SU-DHL-6 (cell line): ENCODE measurements at regions not wholly inside any gene's neighbourhood (a gene's known extent, or its start where the extent isn't known, plus 50 kb on each side); places are given as distances from the start of the nearest gene placed in this dataset.
"Not testable (repeated sequence)": the region's sequence is repeated elsewhere in the genome, so short reads cannot be mapped to it uniquely, and the experiment has no call there.

Experiments
- CTCF ChIP-seq: fragments of 200-600 bp; sonication (generic); IDR thresholded peaks from one replicate; pipeline ENCODE4 v1.5.1; 2017; ENCODE audit warnings: antibody characterized with exemption, mild to moderate bottlenecking, low read length, moderate library complexity; ENCODE audit not compliant: insufficient read depth, poor library complexity, severe bottlenecking
- EZH2phosphoT487 ChIP-seq: fragments of 200-600 bp; sonication (generic), shearing (Covaris generic); conservative IDR thresholded peaks from 2 replicates; pipeline ENCODE4 v1.6.1; 2018; ENCODE audit warnings: mild to moderate bottlenecking, antibody characterized with exemption, low read length, moderate library complexity, mixed read lengths

DNA sequence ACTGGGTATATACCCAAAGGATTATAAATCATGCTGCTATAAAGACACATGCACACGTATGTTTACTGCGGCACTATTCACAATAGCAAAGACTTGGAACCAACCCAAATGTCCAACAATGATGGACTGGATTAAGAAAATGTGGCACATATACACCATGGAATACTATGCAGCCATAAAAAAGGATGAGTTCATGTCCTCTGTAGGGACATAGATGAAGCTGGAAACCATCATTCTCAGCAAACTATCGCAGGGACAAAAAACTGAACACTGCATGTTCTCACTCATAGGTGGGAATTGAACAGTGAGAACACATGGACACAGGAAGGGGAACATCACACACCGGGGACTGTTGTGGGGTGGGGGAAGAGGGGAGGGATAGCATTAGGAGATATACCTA lies 1211.0 kb downstream of the FSCB start:
- TF ChIP-seq CTCF, EZH2phosphoT487: not testable (repeated sequence)
